GM19372 (cell line): ENCODE measurements at regions not wholly inside any gene's neighbourhood (a gene's known extent, or its start where the extent isn't known, plus 50 kb on each side); places are given as distances from the start of the nearest gene placed in this dataset.

ENCODE experiments used
- ATAC-seq: cut with Tn5 transposase; IDR thresholded peaks from one replicate; pipeline ENCODE4 v1.9.1; 2021; ENCODE audit warnings: mild to moderate bottlenecking, low read depth, moderate library complexity; ENCODE audit not compliant: unreplicated experiment

GRCh38 chr16:51705142-51705541 lies 554.1 kb upstream of the SALL1 start:
- ATAC-seq = no peak

GRCh38 chr16:51701025-51701424 lies 550.0 kb upstream of the SALL1 start:
- ATAC-seq = no peak

- no peak for ATAC-seq
Measured at GRCh38 chr16:51699686-51700396, 548.8 kb upstream of the SALL1 start.

GRCh38 chr16:51698647-51699046 lies 547.6 kb upstream of the SALL1 start:
- no peak for ATAC-seq

- ATAC-seq = no peak
Measured at GRCh38 chr16:51697454-51697853, 546.4 kb upstream of the SALL1 start.

- ATAC-seq = no peak
Measured at GRCh38 chr16:51696376-51696775, 545.3 kb upstream of the SALL1 start.

- no peak for ATAC-seq
Measured at GRCh38 chr16:51691109-51691508, 540.0 kb upstream of the SALL1 start.

- ATAC-seq = no peak
Measured at GRCh38 chr16:51685498-51685897, 534.4 kb upstream of the SALL1 start.

- no peak for ATAC-seq
Measured at GRCh38 chr16:51683882-51684281, 532.8 kb upstream of the SALL1 start.

- no peak for ATAC-seq
Measured at GRCh38 chr16:51682905-51683304, 531.8 kb upstream of the SALL1 start.

- no peak for ATAC-seq
Measured at GRCh38 chr16:51674615-51675014, 523.5 kb upstream of the SALL1 start.

GRCh38 chr16:51670527-51670926 lies 519.5 kb upstream of the SALL1 start:
- no peak for ATAC-seq

GRCh38 chr16:51666821-51667220 lies 515.8 kb upstream of the SALL1 start:
- ATAC-seq = no peak

- ATAC-seq = no peak
Measured at GRCh38 chr16:51666074-51666473, 515.0 kb upstream of the SALL1 start.

GRCh38 chr16:51665436-51665998 lies 514.4 kb upstream of the SALL1 start:
- no peak for ATAC-seq

- no peak for ATAC-seq
Measured at GRCh38 chr16:51658531-51658930, 507.5 kb upstream of the SALL1 start.

GRCh38 chr16:51657848-51658247 lies 506.8 kb upstream of the SALL1 start:
- no peak for ATAC-seq

- no peak for ATAC-seq
Measured at GRCh38 chr16:51655249-51655648, 504.2 kb upstream of the SALL1 start.

GRCh38 chr16:51651061-51651466 lies 500.0 kb upstream of the SALL1 start:
- ATAC-seq = no peak

GRCh38 chr16:51649631-51650030 lies 498.6 kb upstream of the SALL1 start:
- no peak for ATAC-seq

- ATAC-seq = no peak
Measured at GRCh38 chr16:51648526-51648925, 497.5 kb upstream of the SALL1 start.

GRCh38 chr16:51641191-51641765 lies 490.2 kb upstream of the SALL1 start:
- ATAC-seq = no peak
